ENCODE measurements at regions not wholly inside any gene's neighbourhood (a gene's known extent, or its start where the extent isn't known, plus 50 kb on each side); places are given as distances from the start of the nearest gene placed in this dataset.

DNA sequence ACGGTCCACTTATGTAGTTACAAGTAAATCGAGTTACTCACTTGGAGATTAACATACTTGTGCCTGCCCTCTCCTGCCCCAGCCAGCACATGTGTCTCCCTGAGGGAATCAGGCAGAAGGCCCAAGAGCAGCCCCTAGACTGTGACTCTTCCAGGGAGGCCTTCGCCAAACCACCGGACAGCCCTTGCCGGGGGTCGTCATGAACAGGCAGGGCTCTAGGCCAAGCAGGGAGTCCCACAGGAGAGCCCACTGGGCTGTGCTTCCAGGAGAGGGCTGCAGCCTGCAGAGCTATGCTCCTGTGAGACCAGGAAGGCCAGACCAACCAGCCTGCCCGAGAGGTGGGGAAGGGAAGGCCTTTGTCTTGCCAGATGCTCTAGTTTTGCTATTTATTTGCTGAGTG, 283.3 kb downstream of the FOXO1 start:
- no peak for DNase-seq
- no peak for TF ChIP-seq GATA1 (IDR thresholded peaks at IDR 0.05; ENCODE audit: low read depth, low read length)

DNA sequence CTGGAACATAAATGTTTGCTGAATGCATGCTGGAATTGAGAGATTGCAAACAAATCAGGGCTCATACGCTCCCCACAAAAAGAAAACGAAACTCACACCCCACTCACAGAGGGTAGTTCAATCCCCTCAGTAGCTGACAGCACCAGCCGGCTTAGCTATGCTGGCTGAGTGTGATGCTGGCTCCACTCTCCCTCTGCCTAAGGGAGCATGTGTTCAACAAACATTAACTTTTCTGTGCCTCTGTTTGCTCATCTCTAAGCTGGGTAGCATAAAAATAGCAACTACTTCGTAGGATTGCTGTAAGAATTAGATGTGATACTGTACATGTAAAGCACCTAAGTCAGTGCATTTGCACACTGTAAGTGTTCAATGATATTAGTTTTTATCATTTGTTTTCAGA, 282.6 kb downstream of the FOXO1 start:
- no peak for DNase-seq
- TF ChIP-seq POLR2A (IDR thresholded peaks at IDR 0.05; ENCODE audit: low read length) = no peak
- no peak for TF ChIP-seq GATA1 (IDR thresholded peaks at IDR 0.05; ENCODE audit: low read depth, low read length)

DNA sequence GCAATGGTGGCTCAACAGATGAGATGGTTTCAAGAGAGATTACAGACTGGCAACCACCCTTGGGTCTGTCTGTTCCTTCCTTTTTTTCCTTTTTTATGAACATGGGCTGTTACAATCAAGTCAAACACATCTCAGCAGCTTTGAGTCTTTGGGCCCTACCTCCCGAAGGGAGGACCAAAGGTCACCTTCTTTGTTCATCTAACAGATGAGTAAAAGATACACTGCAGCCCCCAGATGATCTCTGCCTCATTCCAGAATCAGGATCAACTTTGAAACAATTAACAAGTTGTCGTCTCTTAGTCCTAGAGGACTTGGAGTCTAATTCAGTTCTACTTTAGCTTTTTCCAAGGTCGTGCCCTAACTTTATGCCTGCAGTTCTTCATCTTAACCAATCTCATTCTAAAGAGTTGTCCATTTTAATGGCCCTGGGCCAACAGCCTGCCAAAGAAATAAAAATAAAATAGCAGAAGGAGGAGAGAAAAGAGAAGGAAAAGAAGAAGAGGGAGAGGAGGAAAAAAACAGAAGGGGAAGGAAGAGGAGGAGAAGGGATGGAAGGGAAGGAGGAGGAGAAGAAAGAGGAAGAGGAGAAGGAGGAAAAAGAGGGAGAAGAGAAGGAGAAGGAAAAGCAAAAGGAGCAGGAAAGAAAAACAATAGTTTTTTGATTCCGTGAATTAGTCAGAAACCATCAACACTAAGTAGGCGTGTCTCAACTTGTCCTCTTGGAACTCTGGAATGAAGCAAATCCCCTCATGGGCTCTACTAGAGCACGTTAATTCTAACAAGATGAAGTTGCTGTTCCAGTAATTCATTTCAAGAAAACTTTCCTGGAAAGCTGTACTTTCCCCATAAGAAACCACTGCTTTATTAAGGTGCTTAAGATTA, 281.2 kb downstream of the FOXO1 start:
- DNase-seq = no peak
- TF ChIP-seq GATA1 (IDR thresholded peaks at IDR 0.05; ENCODE audit: low read depth, low read length) (no peak), POLR2A (IDR thresholded peaks at IDR 0.05; ENCODE audit: low read length) (no peak)

DNA sequence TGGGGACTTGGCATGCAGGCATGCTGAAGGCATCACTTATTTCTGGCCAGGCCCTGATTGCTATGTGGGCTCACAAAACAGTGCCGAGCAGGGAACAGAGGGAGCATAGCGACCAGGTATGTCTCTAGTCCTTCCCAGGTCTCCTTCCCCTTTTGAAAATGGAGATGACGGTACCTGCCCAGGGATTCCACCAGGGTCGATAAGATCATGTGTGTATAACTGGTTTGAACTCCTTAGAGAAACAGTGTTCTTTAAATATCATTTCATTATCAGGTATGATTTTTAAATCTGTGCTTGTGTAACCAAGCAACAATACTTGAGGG, 280.6 kb downstream of the FOXO1 start:
- TF ChIP-seq POLR2A (IDR thresholded peaks at IDR 0.05; ENCODE audit: low read length) (no peak), GATA1 (IDR thresholded peaks at IDR 0.05; ENCODE audit: low read depth, low read length) (no peak)
- no peak for DNase-seq

DNA sequence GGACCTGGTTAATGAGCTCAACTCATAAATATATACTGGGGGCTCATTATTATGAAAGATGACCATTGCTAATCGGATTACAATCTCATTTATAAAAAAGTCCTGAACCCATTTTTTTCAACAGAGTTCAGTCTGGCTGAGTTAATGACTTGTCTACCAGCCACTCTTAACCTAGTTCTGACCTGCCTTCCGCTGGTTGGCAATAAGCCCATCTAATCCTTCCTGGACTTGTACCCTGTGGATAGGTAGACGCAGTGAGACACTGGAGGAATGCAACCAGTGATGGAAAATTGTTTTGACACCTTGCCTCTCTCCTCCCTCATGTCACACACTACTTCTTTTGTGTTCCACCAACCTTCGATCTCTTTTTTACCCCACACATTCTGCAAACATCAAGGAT, 279.9 kb downstream of the FOXO1 start:
- no peak for DNase-seq
- TF ChIP-seq POLR2A (IDR thresholded peaks at IDR 0.05; ENCODE audit: low read length) = no peak
- TF ChIP-seq GATA1 (IDR thresholded peaks at IDR 0.05; ENCODE audit: low read depth, low read length) = no peak

DNA sequence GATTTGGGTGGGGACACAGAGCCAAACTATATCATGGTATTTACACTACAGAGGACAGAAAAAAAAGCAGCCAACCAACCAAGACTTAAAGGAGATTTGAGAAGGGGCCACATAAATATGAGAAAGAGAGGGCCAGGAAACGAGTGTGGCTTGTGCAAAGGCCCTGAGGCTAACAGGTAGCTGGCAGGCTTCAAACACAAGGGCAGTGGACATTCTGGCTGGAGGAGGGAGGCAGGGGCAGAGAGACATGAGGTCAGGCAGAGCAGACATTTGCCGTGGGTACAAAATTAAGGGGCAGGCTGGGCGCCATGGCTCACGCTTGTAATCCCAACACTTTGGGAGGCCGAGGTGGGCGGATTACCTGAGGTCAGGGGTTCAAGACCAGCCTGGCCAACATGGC, 278.7 kb downstream of the FOXO1 start:
- TF ChIP-seq POLR2A (IDR thresholded peaks at IDR 0.05; ENCODE audit: low read length) (no peak), GATA1 (IDR thresholded peaks at IDR 0.05; ENCODE audit: low read depth, low read length) (no peak)
- DNase-seq = no peak

DNA sequence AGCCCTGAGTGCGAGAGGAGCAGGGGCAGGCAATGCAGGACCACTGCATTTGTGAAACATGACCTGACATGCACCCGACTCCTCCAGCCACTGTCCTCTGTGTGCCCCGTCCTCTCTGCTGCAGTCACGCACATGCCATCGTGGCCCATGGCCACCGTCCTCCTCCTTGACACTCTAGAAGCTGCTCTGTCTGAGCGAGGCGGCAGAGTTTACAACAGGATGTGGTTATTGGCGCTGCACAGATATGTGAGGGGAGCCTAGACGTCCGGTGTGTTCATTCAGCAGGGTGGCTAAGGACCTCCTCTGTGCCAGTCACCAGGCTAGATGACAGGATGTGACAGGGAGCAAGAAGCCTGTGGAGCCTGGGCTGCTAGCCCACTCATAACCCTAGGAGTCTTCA, 277.8 kb downstream of the FOXO1 start:
- no peak for TF ChIP-seq POLR2A (IDR thresholded peaks at IDR 0.05; ENCODE audit: low read length)
- no peak for TF ChIP-seq GATA1 (IDR thresholded peaks at IDR 0.05; ENCODE audit: low read depth, low read length)

DNA sequence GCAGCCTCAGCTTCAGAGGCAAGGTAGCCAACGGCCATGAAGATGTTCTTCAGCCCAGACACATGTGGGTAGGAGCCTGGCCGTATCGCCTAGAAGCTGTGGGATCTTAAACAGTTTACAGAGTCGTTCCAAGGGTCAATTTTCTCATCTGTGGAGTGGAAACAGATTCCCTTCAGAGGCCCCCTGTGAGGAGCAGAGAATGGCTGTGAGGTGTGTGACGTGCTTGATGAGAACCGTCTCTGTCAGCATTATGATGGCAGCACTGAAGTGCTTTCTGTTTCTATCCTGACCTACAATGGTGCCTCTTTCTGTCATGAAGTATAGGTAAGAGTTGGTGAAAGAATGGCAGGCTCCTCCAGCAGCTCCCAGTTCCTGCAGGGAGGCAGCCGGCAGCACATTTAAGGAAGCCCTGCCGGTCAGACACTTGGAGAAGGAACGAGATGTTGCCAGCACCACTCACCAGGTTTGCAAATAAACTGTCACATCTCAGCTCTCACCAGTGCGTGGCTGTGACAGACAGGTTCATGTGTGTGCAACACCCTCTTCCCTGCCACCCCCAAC, 277.3 kb downstream of the FOXO1 start:
- TF ChIP-seq POLR2A (IDR thresholded peaks at IDR 0.05; ENCODE audit: low read length) = no peak
- TF ChIP-seq GATA1 (IDR thresholded peaks at IDR 0.05; ENCODE audit: low read depth, low read length) = no peak
- no peak for DNase-seq

More for the DNA sequence above, 277.8 kb downstream of the FOXO1 start:
- DNase-seq = no peak

DNA sequence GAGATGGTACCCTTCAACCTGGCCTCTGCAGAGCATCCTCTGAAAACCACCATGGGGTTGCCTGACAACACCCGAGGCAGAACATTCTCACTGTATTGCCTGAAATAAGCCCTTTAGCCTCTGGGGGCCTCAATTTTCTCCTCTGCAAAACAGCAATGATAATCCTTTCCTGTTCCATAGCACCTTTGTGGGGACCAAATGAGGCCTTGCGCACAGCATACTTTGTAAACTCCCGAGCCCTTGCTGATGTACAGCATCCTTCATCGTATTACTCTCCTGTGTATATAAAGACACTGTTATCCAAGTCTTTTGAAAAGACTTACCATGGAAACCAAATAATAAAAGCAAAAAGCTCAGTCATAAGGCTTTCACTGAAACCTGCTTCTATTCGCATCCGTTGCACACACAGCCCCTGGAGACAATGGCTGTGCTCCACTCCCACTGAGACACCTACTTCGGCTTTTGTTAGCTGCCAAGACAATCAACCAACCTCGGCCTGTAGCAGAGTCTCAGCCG, 276.0 kb downstream of the FOXO1 start:
- no peak for DNase-seq
- TF ChIP-seq GATA1 (IDR thresholded peaks at IDR 0.05; ENCODE audit: low read depth, low read length) (no peak), POLR2A (IDR thresholded peaks at IDR 0.05; ENCODE audit: low read length) (no peak)

DNA sequence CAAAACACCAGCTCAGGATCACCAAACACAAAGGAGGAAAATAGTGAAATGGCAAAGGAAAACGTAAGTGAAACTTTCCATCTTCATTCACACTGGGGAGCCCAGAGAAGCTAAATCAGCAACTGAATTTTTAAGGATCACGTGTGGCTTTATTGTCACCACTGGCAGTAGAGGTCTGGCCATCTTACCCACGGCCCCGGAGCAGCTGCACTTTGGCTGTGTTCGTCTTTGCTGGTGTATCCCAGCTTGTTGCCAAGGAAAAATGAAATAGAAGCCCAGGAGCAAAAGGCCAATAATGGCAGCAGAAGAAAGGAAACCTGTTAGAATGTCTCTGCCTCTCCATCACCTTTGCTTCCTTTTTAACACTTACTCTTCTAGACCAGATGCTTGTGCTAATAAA, 274.7 kb downstream of the FOXO1 start:
- DNase-seq = no peak
- TF ChIP-seq POLR2A (IDR thresholded peaks at IDR 0.05; ENCODE audit: low read length) (no peak), GATA1 (IDR thresholded peaks at IDR 0.05; ENCODE audit: low read depth, low read length) (no peak)

DNA sequence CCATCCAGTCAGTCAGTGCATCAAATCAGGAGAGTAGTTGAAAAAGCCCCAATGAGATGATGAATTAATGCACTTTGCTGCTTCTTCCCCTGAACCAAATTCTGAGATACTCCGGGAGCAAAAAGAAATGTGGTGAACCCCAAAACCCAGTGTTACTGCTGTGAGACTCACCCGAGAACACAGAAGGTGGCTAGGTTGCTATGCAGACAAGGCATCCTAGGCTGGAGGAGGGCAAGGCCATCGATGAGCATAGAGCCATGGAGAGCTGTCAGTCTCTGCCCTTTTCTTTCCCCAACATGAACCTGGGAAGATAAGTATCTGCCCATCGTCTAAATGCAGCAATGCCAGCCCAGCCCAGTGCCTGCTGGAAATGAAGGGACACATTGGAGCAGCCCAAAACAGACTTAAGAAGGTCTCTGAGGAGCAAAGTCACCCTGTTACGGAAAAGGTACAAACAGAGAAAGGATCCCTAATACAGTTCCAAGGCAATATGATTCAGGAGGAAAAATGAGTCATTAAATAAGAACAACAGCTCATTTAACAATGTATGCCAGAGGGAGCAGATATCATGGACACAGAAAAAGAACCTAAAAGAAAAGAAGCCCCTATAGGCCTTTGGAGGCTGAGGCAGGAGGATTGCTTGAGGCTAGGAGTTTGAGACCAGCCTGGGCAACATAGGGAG, 272.0 kb downstream of the FOXO1 start:
- no peak for DNase-seq
- TF ChIP-seq POLR2A (IDR thresholded peaks at IDR 0.05; ENCODE audit: low read length) = no peak
- no peak for TF ChIP-seq GATA1 (IDR thresholded peaks at IDR 0.05; ENCODE audit: low read depth, low read length)

DNA sequence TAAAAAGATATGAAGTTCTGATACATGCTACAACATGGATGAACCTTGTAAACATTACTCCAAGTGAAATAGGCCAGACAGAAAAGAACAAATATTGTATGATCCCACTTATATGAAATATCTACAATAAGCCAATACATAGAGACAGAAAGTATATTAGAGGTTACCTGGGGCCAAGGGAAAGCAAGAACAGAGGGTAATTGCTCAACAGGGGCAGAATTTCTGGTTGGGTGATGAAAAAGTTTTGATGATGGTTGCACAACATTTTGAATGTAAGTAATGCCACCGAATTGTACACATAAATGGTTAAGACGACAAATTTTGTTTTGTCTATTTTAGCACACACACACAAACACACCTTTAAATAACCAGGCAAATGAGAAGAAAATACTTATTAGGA, 268.4 kb downstream of the FOXO1 start:
- no peak for DNase-seq
- TF ChIP-seq POLR2A (IDR thresholded peaks at IDR 0.05; ENCODE audit: low read length) = no peak

DNA sequence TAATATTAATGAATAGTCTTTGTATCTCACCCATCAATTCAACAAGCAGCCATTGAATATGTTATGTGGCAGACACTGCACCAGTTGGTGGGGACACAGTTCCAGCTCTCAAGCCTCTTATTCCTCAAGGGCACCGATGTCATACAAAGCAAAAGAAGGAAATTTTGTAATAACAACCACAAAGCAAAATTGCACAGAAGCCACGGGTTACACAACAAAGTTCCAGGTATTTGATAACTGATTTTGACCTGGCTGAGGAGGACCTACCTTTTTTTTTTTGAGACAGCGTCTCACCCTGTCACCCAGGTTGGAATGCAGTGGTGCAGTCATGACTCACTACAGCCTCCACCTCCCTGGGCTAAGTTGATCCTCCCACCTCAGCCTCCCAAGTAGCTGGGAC, 266.7 kb downstream of the FOXO1 start:
- DNase-seq = no peak
- no peak for TF ChIP-seq GATA1 (IDR thresholded peaks at IDR 0.05; ENCODE audit: low read depth, low read length)
- no peak for TF ChIP-seq POLR2A (IDR thresholded peaks at IDR 0.05; ENCODE audit: low read length)

DNA sequence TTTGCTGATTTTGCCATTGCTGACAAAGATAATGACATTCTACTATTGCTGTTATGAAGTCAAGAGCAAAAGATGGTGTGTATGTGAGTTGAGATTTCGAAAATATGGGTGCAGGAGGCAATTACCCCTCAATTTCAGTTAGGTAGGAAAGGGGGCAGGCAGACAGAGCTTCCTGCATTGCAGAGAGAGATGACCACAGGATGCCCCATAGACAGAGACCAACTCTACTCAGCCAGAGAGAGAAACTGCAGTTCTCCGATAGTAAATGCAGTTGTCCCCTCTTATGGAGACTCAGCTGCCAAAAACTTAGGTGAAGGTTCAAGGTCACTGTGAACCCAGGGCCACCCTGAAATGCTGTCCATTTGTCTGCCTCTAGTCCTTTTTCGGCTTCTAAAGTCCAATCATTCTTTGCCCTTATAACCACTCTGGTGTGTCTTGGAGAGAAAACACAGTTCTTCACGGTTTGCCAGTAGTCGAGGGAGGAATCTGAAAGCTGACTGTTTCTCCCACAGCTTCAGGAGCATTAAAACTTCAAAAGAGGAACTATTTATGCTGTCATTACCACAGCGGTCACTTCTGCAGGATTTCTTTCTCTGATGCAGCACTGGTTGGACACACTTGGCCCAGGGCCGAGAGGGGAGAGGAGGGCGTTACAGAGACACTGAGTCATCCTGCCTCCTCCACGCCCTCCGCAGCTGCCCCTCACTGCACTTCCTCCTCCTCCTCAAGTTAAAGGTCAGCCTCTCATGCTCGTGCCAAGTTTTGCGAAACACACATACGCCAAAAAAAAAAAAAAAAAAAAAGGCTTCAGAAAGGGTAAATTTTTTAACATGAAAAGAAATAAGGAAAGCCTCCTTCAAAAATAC, 264.3 kb downstream of the FOXO1 start:
- TF ChIP-seq POLR2A (IDR thresholded peaks at IDR 0.05; ENCODE audit: low read length) = no peak
- no peak for TF ChIP-seq GATA1 (IDR thresholded peaks at IDR 0.05; ENCODE audit: low read depth, low read length)
- DNase-seq = peak; percentile 26 to 56

Data from erythroblast (primary cell).